ENCODE measurements at regions not wholly inside any gene's neighbourhood (a gene's known extent, or its start where the extent isn't known, plus 50 kb on each side); places are given as distances from the start of the nearest gene placed in this dataset.

DNA sequence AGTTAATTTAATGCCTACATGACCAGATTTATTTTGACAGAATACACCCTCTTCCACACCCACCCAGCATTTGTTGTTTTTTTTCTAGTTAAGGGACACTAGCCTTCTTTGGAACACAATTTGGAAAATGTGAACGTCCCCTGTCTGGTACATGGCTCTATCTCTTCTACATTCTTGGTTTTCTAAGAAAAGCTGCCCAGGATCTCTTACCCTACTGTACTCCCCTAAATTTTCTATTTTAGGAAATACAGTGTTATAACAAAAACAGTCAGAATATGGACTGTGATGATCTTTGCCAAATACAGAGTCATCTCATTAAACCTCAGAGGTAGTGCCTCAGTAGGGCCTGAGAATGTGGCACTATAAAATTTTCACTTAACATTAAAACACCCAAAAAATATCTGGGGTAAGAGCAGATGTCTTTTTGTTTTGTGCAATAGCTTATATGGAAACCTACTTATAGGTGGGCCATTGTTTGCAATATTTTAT, 93.1 kb upstream of the SPON1 start:
- Histone ChIP-seq H2AFZ (ENCODE audit: low read length) (peak overlapping the region; percentile 82), H3K27ac (ENCODE audit: low read depth, low read length, poor library complexity, severe bottlenecking) (no peak overlapping the region), H3K4me2 (ENCODE audit: low read length) (peak overlapping the region; percentile 17), H3K9me2 (ENCODE audit: insufficient read depth, low read length) (no peaks in the 10 kb centered on the region), H4K20me1 (ENCODE audit: insufficient read depth, low read length) (no peaks in the 10 kb centered on the region), H3K9me3 (ENCODE audit: low read length) (0 out of 2 replicates have a peak, but pooled peaks cover 8% of the 10 kb centered on the region), H3K79me2 (ENCODE audit: insufficient read depth, low read depth, low read length) (no peaks in the 10 kb centered on the region), H3K36me3 (ENCODE audit: insufficient read depth, low read length) (peaks cover 7% of the 10 kb centered on the region; the same call in 1 of the 2 replicates), H3K4me1 (ENCODE audit: insufficient read depth, low read length, poor library complexity, severe bottlenecking) (peaks cover 37% of the 10 kb centered on the region), H3K4me3 (ENCODE audit: low read depth, low read length, poor library complexity, severe bottlenecking) (no peak overlapping the region)
- ChIA-PET POLR2A (interaction anchor here (0.8 to 2.0 kb wide), 7 partner anchors 11 to 60 kb away, joined by 3 to 6 read pairs (median 4); no protein-coding TSS in a partner anchor), CTCF (ENCODE audit: unreplicated experiment) (no interaction called here)
- no TSS peak for BruUV-seq (replicated peaks)
- intact Hi-C loops (cut with micrococcal nuclease; ENCODE audit: unreplicated experiment): no loop called here
- TF ChIP-seq, protein P1, sequence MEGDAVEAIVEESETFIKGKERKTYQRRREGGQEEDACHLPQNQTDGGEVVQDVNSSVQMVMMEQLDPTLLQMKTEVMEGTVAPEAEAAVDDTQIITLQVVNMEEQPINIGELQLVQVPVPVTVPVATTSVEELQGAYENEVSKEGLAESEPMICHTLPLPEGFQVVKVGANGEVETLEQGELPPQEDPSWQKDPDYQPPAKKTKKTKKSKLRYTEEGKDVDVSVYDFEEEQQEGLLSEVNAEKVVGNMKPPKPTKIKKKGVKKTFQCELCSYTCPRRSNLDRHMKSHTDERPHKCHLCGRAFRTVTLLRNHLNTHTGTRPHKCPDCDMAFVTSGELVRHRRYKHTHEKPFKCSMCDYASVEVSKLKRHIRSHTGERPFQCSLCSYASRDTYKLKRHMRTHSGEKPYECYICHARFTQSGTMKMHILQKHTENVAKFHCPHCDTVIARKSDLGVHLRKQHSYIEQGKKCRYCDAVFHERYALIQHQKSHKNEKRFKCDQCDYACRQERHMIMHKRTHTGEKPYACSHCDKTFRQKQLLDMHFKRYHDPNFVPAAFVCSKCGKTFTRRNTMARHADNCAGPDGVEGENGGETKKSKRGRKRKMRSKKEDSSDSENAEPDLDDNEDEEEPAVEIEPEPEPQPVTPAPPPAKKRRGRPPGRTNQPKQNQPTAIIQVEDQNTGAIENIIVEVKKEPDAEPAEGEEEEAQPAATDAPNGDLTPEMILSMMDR (conservative IDR thresholded peaks at IDR 0.05; ENCODE audit: low read length): no peak
- TF ChIP-seq EZH2phosphoT487 (IDR thresholded peaks at IDR 0.05; ENCODE audit: borderline replicate concordance, low read depth, low read length): no peak
- no peak for DNase-seq (ENCODE audit: low spot score)

GRCh38 chr11:13874597-13874996, 87.9 kb upstream of the SPON1 start:
- POLR2A ChIA-PET: interaction anchor here (0.6 to 4.3 kb wide), 7 partner anchors 8 to 204 kb away, joined by 3 to 17 read pairs (median 3); no protein-coding TSS in a partner anchor
- Histone ChIP-seq H3K79me2 (ENCODE audit: insufficient read depth, low read depth, low read length) (no peaks in the 10 kb centered on the region), H3K4me1 (ENCODE audit: insufficient read depth, low read length, poor library complexity, severe bottlenecking) (peaks cover 36% of the 10 kb centered on the region), H3K4me3 (ENCODE audit: low read depth, low read length, poor library complexity, severe bottlenecking) (no peak overlapping the region), H3K4me2 (ENCODE audit: low read length) (no peak overlapping the region), H3K9me2 (ENCODE audit: insufficient read depth, low read length) (no peaks in the 10 kb centered on the region), H3K27ac (ENCODE audit: low read depth, low read length, poor library complexity, severe bottlenecking) (no peak overlapping the region), H3K36me3 (ENCODE audit: insufficient read depth, low read length) (peaks cover 7% of the 10 kb centered on the region; the same call in 1 of the 2 replicates), H3K9me3 (ENCODE audit: low read length) (0 out of 2 replicates have a peak, but pooled peaks cover 7% of the 10 kb centered on the region), H2AFZ (ENCODE audit: low read length) (no peak overlapping the region), H4K20me1 (ENCODE audit: insufficient read depth, low read length) (no peaks in the 10 kb centered on the region)
- CTCF ChIA-PET (ENCODE audit: unreplicated experiment): no interaction called here
- no TSS peak for BruUV-seq (replicated peaks)
- intact Hi-C loops (cut with micrococcal nuclease; ENCODE audit: unreplicated experiment): no loop called here
- DNase-seq (ENCODE audit: low spot score): no peak
- TF ChIP-seq EZH2phosphoT487 (IDR thresholded peaks at IDR 0.05; ENCODE audit: borderline replicate concordance, low read depth, low read length): no peak
- TF ChIP-seq, protein P1 (conservative IDR thresholded peaks at IDR 0.05; ENCODE audit: low read length): no peak

- Histone ChIP-seq H3K9me3 (ENCODE audit: low read length) (no peaks in the 10 kb centered on the region), H3K4me3 (ENCODE audit: low read depth, low read length, poor library complexity, severe bottlenecking) (no peak overlapping the region), H4K20me1 (ENCODE audit: insufficient read depth, low read length) (no peaks in the 10 kb centered on the region), H3K36me3 (ENCODE audit: insufficient read depth, low read length) (no peaks in the 10 kb centered on the region; the same call in 1 of the 2 replicates), H3K9me2 (ENCODE audit: insufficient read depth, low read length) (no peaks in the 10 kb centered on the region), H3K27ac (ENCODE audit: low read depth, low read length, poor library complexity, severe bottlenecking) (no peak overlapping the region), H3K79me2 (ENCODE audit: insufficient read depth, low read depth, low read length) (no peaks in the 10 kb centered on the region), H3K4me2 (ENCODE audit: low read length) (peak overlapping the region; percentile 28; the same call in 1 of the 2 replicates), H2AFZ (ENCODE audit: low read length) (peak overlapping the region; percentile 90), H3K4me1 (ENCODE audit: insufficient read depth, low read length, poor library complexity, severe bottlenecking) (peaks cover 46% of the 10 kb centered on the region)
- BruUV-seq (replicated peaks): no TSS peak
- CTCF ChIA-PET (ENCODE audit: unreplicated experiment): no interaction called here
- POLR2A ChIA-PET: interaction anchor here (0.6 to 4.3 kb wide), 7 partner anchors 8 to 28 kb away, joined by 3 to 17 read pairs (median 3); no protein-coding TSS in a partner anchor
- no peak for DNase-seq (ENCODE audit: low spot score)
- intact Hi-C loops (cut with micrococcal nuclease; ENCODE audit: unreplicated experiment): no loop called here
- TF ChIP-seq, protein P1 (conservative IDR thresholded peaks at IDR 0.05; ENCODE audit: low read length): no peak
- TF ChIP-seq EZH2phosphoT487 (IDR thresholded peaks at IDR 0.05; ENCODE audit: borderline replicate concordance, low read depth, low read length): no peak
Observed at GRCh38 chr11:13875643-13876042, 86.9 kb upstream of the SPON1 start.
